ENCODE measurements at regions not wholly inside any gene's neighbourhood (a gene's known extent, or its start where the extent isn't known, plus 50 kb on each side); places are given as distances from the start of the nearest gene placed in this dataset.

DNA sequence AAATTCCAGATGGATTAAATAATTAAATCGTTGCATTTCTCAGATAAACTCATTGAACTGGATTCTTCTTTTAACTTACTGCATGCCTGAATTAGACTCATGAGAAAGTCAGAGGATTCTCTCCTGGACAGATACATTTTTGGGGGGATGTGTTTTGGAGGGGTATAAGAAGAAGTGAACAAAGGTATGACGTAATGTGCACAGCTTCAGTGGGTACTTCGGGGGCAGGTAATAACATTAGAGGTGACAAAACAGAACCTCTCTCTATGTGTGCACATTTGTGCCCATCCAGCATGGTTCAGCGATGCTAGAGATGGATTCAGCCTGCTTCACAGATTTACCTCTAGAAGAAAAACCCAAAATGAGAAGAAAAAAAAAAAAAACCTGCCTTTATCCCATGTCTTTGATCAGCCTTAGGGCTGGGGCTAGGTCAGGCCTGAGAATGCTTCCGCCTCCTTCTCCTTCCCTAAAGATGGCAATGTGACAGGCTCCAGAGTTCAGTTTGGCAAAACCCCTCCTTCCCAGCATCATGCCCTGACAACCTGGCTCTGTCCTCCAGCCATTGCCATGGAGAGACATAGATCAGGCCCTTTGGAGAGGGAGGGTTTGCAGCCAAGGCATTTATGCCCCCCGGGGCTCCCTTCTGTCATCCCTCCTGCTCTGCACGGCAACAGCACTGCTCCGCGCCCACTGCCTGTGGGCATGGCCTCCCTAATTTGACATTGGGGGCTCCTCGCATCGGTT lies 166.7 kb downstream of the KCNA5 start:
- DNase-seq (ENCODE audit: low read depth): no peak
- no peak overlapping the region for H3K4me3 ChIP-seq (ENCODE audit: low read depth, low read length)
- TF ChIP-seq, protein P1, sequence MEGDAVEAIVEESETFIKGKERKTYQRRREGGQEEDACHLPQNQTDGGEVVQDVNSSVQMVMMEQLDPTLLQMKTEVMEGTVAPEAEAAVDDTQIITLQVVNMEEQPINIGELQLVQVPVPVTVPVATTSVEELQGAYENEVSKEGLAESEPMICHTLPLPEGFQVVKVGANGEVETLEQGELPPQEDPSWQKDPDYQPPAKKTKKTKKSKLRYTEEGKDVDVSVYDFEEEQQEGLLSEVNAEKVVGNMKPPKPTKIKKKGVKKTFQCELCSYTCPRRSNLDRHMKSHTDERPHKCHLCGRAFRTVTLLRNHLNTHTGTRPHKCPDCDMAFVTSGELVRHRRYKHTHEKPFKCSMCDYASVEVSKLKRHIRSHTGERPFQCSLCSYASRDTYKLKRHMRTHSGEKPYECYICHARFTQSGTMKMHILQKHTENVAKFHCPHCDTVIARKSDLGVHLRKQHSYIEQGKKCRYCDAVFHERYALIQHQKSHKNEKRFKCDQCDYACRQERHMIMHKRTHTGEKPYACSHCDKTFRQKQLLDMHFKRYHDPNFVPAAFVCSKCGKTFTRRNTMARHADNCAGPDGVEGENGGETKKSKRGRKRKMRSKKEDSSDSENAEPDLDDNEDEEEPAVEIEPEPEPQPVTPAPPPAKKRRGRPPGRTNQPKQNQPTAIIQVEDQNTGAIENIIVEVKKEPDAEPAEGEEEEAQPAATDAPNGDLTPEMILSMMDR (conservative IDR thresholded peaks at IDR 0.05; ENCODE audit: low read depth, low read length): no peak

DNA sequence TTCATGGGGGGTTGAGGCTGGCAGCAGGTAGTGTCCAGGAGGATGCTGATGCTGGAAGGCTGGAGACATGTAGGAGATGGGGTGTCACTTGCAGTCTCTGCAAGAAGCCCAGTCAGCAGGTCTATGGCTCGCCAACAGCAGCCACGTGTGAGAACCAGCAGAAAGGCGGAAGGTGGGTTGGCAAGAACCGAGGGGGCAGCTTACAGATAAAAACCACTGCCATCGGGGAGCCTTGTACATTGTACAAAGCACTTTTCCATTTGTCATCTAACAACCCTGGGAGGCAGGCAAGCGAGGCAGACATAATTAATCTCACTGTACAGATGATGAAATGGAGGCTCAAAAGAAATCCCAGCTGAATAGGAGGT lies 167.2 kb downstream of the KCNA5 start:
- H3K4me3 ChIP-seq (ENCODE audit: low read depth, low read length): no peak overlapping the region
- no peak for DNase-seq (ENCODE audit: low read depth)
- TF ChIP-seq, protein P1 (conservative IDR thresholded peaks at IDR 0.05; ENCODE audit: low read depth, low read length): no peak

DNA sequence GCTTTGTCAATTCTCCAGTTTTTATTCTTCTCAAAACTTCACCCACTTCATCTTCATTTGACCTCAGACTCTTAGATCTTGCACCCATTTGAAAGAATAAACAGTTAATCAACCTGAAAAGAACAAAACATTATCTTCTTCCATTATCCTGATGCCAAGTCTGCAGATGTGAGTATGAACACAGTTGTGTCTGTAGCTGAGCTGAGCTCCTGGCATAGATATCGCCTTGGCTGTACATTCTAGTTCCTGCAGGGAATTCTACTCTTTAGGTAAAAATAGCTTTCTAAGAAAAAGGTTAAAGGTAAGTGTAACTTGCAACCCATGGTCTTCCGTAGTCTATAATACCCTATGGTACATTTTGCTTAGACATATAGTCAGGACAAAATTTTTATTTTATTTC lies 169.7 kb downstream of the KCNA5 start:
- TF ChIP-seq, protein P1 (conservative IDR thresholded peaks at IDR 0.05; ENCODE audit: low read depth, low read length): no peak
- no peak overlapping the region for H3K4me3 ChIP-seq (ENCODE audit: low read depth, low read length)
- no peak for DNase-seq (ENCODE audit: low read depth)

DNA sequence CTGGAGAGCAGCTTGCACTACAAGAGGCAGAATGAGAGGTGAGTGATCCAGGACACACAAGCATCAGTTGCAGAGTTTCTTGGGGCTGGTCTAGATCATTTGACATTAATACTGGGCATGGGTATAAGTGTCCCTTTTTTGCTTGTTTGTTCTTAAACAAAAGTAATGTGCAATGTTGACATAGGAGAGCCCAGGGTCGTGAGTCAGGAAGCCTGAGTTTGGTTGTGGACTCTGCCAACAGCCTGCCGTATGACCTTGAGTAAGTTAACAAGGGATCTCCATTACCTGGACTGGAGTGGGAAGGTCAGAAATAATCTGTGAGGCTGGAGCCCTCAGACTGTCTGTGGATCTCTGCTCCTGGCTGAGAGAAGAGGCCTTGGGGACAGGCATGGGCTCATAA lies 170.3 kb downstream of the KCNA5 start:
- TF ChIP-seq, protein P1 (conservative IDR thresholded peaks at IDR 0.05; ENCODE audit: low read depth, low read length): no peak
- no peak overlapping the region for H3K4me3 ChIP-seq (ENCODE audit: low read depth, low read length)
- DNase-seq (ENCODE audit: low read depth): no peak

DNA sequence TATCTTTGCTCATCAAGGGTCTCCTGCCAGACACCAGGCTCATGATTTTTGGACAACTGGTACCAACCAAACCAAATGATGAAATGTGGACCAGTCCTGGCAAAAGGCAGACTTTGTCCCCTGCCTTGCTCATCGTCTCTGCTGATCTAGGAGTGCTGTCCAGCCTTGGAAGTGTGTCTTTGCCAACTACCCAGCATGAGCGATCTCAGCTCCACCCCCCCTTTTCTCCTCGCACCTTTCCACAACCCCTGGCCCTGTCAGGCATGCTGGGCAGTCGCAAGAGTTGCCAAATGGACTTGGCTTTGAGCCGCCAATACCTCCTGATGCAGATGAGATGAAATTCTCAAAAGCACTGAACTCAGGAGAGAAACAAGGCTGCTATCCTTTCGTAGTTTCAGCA lies 174.3 kb downstream of the KCNA5 start:
- H3K4me3 ChIP-seq (ENCODE audit: low read depth, low read length): no peak overlapping the region
- TF ChIP-seq, protein P1 (conservative IDR thresholded peaks at IDR 0.05; ENCODE audit: low read depth, low read length): no peak
- DNase-seq (ENCODE audit: low read depth): no peak

DNA sequence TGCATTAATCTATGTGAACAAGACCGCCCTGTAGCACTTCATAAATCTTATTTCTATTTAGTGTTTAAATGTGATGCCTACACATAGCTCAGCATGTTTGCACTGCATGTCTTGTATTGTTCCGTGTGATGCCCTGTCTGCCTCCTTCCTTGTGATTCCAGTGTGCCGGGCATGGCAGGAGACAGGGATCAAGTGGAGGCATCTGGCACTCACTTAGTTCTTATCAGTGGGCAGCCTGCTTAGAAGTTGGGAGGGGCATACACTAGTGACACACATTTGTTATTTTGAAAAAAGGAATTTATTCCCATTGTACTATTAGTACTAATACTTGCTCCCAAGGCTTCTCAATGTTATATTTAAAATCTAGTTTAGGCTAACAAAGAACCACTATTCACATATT lies 176.4 kb downstream of the KCNA5 start:
- H3K4me3 ChIP-seq (ENCODE audit: low read depth, low read length): no peak overlapping the region

More for the DNA sequence above, 176.4 kb downstream of the KCNA5 start:
- DNase-seq (ENCODE audit: low read depth): no peak
- TF ChIP-seq, protein P1 (conservative IDR thresholded peaks at IDR 0.05; ENCODE audit: low read depth, low read length): no peak
